ENCODE measurements at regions not wholly inside any gene's neighbourhood (a gene's known extent, or its start where the extent isn't known, plus 50 kb on each side); places are given as distances from the start of the nearest gene placed in this dataset.
"Not testable (repeated sequence)": the region's sequence is repeated elsewhere in the genome, so short reads cannot be mapped to it uniquely, and the experiment has no call there.

DNA sequence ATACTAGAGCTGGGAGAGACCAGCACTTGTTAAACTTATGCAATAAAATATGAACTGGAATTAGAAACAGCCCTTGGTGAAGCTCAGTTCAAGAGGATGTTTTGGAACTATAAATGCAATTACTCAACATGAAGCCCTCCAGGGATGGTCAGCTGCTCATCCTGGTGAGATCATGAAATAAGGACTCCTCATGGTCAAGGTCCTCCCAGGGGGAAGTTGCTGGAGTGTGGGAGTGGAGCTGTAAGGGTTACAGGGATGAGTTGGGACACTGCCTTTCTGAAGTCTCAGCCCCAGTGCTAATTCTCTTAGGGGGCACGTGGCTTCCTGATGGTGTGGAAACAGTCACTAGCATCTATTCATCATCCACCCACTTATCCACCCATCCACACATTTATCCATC lies 301.7 kb upstream of the SFSWAP start:
- H3K4me1 ChIP-seq (ENCODE audit: control insufficient read depth, extremely low read depth, insufficient read depth, low read length): no peaks in the 10 kb centered on the region
- no peaks in the 10 kb centered on the region for H3K36me3 ChIP-seq (ENCODE audit: control insufficient read depth in 2 of 2, extremely low read depth in 1 of 2, insufficient read depth in 2 of 2, low read length in 2 of 2)
- no peaks in the 10 kb centered on the region for H4K20me1 ChIP-seq (ENCODE audit: control insufficient read depth, extremely low read depth, insufficient read depth, low read length)
- H3K4me2 ChIP-seq (ENCODE audit: control insufficient read depth, extremely low read depth, insufficient read depth, low read depth, low read length): no peak overlapping the region
- no peak overlapping the region for H3K9ac ChIP-seq (ENCODE audit: control insufficient read depth, extremely low read depth, insufficient read depth, low read length)
- dilution Hi-C loops (cut with MboI; ENCODE audit: extremely low pct_ligation_motif_present, low sequenced_read_pairs): no loop called here
- no peaks in the 10 kb centered on the region for H3K27me3 ChIP-seq (ENCODE audit: control insufficient read depth, extremely low read depth, insufficient read depth, low read length)
- H2AFZ ChIP-seq (ENCODE audit: control insufficient read depth, low read length): no peak overlapping the region
- no peak overlapping the region for H3K27ac ChIP-seq (ENCODE audit: control insufficient read depth, insufficient read depth, low read length)
- TF ChIP-seq CTCF (optimal IDR thresholded peaks at IDR 0.05 in 1 of 3, IDR thresholded peaks at IDR 0.05 in 1 of 3, conservative IDR thresholded peaks at IDR 0.05 in 1 of 3; ENCODE audit: extremely low read depth in 1 of 3, insufficient read depth in 2 of 3, low read length in 3 of 3) (no peak), EZH2 (IDR thresholded peaks at IDR 0.05; ENCODE audit: low read length) (no peak)
- H3K4me3 ChIP-seq (ENCODE audit: control insufficient read depth in 2 of 3, extremely low read depth in 1 of 3, insufficient read depth in 2 of 3, low read depth in 1 of 3, low read length in 3 of 3): no peak overlapping the region
- no peaks in the 10 kb centered on the region for H3K9me1 ChIP-seq (ENCODE audit: control insufficient read depth, extremely low read depth, insufficient read depth, low read length)
- no peak for DNase-seq (ENCODE audit: low read depth, low spot score)
- peaks cover 5% of the 10 kb centered on the region for H3K9me3 ChIP-seq (ENCODE audit: control insufficient read depth, low read depth, low read length)
- H3K79me2 ChIP-seq (ENCODE audit: control insufficient read depth, insufficient read depth, low read length): no peaks in the 10 kb centered on the region
- no peak for FAIRE-seq

DNA sequence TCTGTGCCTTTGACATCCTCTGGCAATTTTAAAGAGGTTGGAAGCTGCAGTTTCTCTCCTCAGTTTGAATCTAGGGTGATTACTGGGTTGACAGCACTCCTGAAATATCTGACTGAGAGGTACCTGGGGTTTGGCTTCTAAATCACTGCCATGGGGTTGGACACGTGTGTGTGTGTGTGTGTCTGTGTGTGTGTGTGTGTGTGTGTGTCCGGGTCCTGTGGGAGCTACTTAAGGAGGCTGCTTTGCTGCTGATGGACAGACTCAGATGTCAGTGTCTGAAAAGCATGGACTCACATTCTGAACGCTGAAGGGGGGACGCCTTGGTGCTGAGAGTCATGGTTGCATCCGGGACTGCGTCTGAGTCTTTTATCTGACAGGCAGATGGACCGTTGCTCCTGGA lies 299.1 kb upstream of the SFSWAP start:
- H3K79me2 ChIP-seq (ENCODE audit: control insufficient read depth, insufficient read depth, low read length); H3K9ac ChIP-seq (ENCODE audit: control insufficient read depth, extremely low read depth, insufficient read depth, low read length); FAIRE-seq; H3K4me3 ChIP-seq (ENCODE audit: control insufficient read depth in 2 of 3, extremely low read depth in 1 of 3, insufficient read depth in 2 of 3, low read depth in 1 of 3, low read length in 3 of 3); H4K20me1 ChIP-seq (ENCODE audit: control insufficient read depth, extremely low read depth, insufficient read depth, low read length); H3K27ac ChIP-seq (ENCODE audit: control insufficient read depth, insufficient read depth, low read length); H3K9me3 ChIP-seq (ENCODE audit: control insufficient read depth, low read depth, low read length); H3K4me2 ChIP-seq (ENCODE audit: control insufficient read depth, extremely low read depth, insufficient read depth, low read depth, low read length); dilution Hi-C loops (cut with MboI; ENCODE audit: extremely low pct_ligation_motif_present, low sequenced_read_pairs); H3K9me1 ChIP-seq (ENCODE audit: control insufficient read depth, extremely low read depth, insufficient read depth, low read length); DNase-seq (ENCODE audit: low read depth, low spot score); H3K36me3 ChIP-seq (ENCODE audit: control insufficient read depth in 2 of 2, extremely low read depth in 1 of 2, insufficient read depth in 2 of 2, low read length in 2 of 2); H3K27me3 ChIP-seq (ENCODE audit: control insufficient read depth, extremely low read depth, insufficient read depth, low read length); H2AFZ ChIP-seq (ENCODE audit: control insufficient read depth, low read length); H3K4me1 ChIP-seq (ENCODE audit: control insufficient read depth, extremely low read depth, insufficient read depth, low read length): not testable (repeated sequence)

- FAIRE-seq: no peak
- Histone ChIP-seq H3K4me2 (ENCODE audit: control insufficient read depth, extremely low read depth, insufficient read depth, low read depth, low read length) (no peak overlapping the region), H3K36me3 (ENCODE audit: control insufficient read depth in 2 of 2, extremely low read depth in 1 of 2, insufficient read depth in 2 of 2, low read length in 2 of 2) (no peaks in the 10 kb centered on the region), H4K20me1 (ENCODE audit: control insufficient read depth, extremely low read depth, insufficient read depth, low read length) (no peaks in the 10 kb centered on the region), H3K79me2 (ENCODE audit: control insufficient read depth, insufficient read depth, low read length) (no peaks in the 10 kb centered on the region), H3K27ac (ENCODE audit: control insufficient read depth, insufficient read depth, low read length) (no peak overlapping the region), H3K4me3 (ENCODE audit: control insufficient read depth in 2 of 3, extremely low read depth in 1 of 3, insufficient read depth in 2 of 3, low read depth in 1 of 3, low read length in 3 of 3) (no peak overlapping the region), H2AFZ (ENCODE audit: control insufficient read depth, low read length) (no peak overlapping the region), H3K9me1 (ENCODE audit: control insufficient read depth, extremely low read depth, insufficient read depth, low read length) (no peaks in the 10 kb centered on the region), H3K9ac (ENCODE audit: control insufficient read depth, extremely low read depth, insufficient read depth, low read length) (no peak overlapping the region), H3K4me1 (ENCODE audit: control insufficient read depth, extremely low read depth, insufficient read depth, low read length) (no peaks in the 10 kb centered on the region), H3K9me3 (ENCODE audit: control insufficient read depth, low read depth, low read length) (no peaks in the 10 kb centered on the region), H3K27me3 (ENCODE audit: control insufficient read depth, extremely low read depth, insufficient read depth, low read length) (no peaks in the 10 kb centered on the region)
- no peak for TF ChIP-seq EZH2 (IDR thresholded peaks at IDR 0.05; ENCODE audit: low read length)
- no peak for TF ChIP-seq CTCF (optimal IDR thresholded peaks at IDR 0.05 in 1 of 3, IDR thresholded peaks at IDR 0.05 in 1 of 3, conservative IDR thresholded peaks at IDR 0.05 in 1 of 3; ENCODE audit: extremely low read depth in 1 of 3, insufficient read depth in 2 of 3, low read length in 3 of 3)
- no peak for DNase-seq (ENCODE audit: low read depth, low spot score)
- dilution Hi-C loops (cut with MboI; ENCODE audit: extremely low pct_ligation_motif_present, low sequenced_read_pairs): no loop called here
Observed at GRCh38 chr12:131413006-131413405, 297.9 kb upstream of the SFSWAP start.

Data from keratinocyte (primary cell).